AG09309 (cell line): ENCODE measurements at regions not wholly inside any gene's neighbourhood (a gene's known extent, or its start where the extent isn't known, plus 50 kb on each side); places are given as distances from the start of the nearest gene placed in this dataset.

Experiments
- DNase-seq: peaks from one replicate; pipeline ENCODE4 v3.0.0-alpha.2; 2010; ENCODE audit warnings: low read depth
- H3K4me3 ChIP-seq: 2 replicates; pipeline ENCODE4 v1.5.1; 2011; ENCODE audit warnings: mild to moderate bottlenecking, low read depth, low read length, moderate library complexity; ENCODE audit not compliant: control insufficient read depth
- TF ChIP-seq, protein P1 (sequence below): IDR thresholded peaks from 2 replicates; pipeline ENCODE4 v1.5.1; 2011; ENCODE audit warnings: mild to moderate bottlenecking, low read depth, low read length, inconsistent platforms; ENCODE audit not compliant: insufficient read depth, control insufficient read depth; ENCODE audit errors: missing control alignments

DNA sequence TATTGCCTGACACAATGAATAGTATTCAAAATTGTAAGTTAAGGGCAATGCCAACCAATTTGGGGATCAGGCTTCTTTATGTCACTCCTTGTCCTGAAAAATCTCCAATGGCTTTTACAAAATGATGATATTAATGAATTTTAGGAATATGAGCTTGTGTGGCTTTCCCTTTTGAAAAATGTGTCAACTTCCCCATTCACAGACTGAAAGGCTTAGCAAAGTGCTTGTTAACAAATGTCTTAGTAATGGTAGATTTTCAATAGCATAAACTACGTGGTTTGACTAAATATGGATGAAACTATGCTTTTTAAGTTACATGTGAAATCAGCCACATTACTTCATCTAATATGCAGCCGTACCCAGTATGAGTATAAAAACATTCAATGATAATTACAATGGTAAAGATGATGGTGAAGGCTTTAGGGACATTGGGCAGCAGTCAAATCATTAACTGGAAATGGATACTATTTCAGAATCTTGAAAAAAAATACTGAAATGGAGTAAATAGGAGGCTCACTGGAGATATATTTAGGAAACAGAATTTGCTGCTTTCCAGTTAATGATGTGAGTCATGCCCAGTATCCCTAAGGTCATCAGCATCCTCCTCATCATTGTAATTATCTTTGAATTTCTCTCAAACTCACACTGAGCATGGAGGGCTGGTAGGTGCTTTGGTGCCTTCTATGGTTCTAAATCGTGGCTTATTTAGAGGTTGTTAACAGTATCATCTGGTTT lies 113.3 kb upstream of the ZNF608 start:
- DNase-seq: no peak
- TF ChIP-seq, protein P1, sequence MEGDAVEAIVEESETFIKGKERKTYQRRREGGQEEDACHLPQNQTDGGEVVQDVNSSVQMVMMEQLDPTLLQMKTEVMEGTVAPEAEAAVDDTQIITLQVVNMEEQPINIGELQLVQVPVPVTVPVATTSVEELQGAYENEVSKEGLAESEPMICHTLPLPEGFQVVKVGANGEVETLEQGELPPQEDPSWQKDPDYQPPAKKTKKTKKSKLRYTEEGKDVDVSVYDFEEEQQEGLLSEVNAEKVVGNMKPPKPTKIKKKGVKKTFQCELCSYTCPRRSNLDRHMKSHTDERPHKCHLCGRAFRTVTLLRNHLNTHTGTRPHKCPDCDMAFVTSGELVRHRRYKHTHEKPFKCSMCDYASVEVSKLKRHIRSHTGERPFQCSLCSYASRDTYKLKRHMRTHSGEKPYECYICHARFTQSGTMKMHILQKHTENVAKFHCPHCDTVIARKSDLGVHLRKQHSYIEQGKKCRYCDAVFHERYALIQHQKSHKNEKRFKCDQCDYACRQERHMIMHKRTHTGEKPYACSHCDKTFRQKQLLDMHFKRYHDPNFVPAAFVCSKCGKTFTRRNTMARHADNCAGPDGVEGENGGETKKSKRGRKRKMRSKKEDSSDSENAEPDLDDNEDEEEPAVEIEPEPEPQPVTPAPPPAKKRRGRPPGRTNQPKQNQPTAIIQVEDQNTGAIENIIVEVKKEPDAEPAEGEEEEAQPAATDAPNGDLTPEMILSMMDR: no peak
- no peak overlapping the region for H3K4me3 ChIP-seq

DNA sequence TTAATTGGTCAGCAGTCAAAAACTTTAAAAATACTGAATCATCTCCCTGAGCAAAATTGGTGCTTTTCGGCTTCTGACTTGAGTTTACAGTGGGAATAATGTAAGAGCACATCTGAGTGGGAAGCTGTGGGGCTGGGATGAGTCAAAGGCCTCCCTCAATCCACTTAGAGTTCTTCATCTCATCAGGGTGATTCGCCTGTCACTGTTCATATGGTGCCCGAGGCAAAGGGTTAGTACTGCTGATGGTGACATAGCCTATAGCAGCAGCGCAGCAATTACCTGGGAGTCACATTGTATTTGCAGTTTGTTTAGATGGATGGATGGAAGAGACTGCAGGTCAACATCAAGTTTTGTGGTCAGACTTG lies 113.8 kb upstream of the ZNF608 start:
- TF ChIP-seq, protein P1: no peak
- H3K4me3 ChIP-seq: no peak overlapping the region
- no peak for DNase-seq

DNA sequence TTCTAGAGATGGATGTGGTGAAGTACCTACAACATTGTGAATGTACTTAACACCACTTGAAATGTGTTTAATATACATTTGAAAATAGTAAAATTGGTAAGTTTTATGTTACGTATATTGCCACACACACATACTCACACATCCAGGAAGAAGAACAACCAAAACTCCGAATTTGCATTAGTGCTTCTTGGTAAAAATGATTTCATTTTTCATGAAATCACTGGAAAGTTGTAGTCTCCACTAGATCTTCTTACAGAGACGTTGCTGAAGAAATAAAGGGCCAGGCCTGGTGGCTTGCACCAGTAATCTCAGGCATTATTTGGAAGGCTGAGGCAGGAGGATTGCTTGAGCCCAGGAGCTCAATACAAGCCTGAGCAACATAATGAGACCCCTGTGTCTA lies 118.6 kb upstream of the ZNF608 start:
- DNase-seq: no peak
- TF ChIP-seq, protein P1: no peak

DNA sequence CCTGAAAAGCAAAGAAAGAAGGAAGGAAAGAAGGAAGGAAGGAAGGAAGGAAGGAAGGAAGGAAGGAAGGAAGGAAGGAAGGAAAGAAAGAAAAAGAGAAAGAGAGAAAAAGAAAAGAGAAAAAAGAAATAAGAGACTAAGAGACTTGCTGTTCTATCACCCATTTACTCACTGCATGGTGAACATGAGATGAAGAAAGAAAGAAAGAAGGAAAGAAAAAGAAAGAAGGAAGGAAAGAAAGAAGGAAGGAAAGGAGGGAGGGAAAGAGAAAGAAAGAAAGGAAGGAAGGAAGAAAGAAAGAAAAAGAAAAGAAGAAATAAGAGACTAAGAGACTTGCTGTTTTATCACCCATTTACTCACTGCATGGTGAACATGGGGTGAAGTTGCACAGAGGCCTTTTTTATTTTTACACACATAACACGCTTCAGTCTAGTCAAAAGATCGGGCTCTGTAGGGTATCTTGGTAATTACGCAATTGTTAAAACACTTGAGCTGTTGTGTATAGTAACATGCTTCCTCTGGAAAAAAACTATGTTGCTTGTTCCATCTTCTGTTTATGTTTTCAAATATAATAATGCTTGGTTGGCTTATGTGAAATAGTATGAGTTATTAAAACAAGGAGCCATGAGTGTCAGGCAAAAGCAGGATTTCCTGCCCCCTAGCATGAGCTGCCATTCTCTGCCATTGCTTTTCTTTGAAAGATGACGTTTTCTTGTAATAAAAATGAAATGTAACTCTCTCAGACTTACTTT lies 119.3 kb upstream of the ZNF608 start:
- TF ChIP-seq, protein P1: no peak
- DNase-seq: no peak
- no peak overlapping the region for H3K4me3 ChIP-seq

More for the DNA sequence above, 118.6 kb upstream of the ZNF608 start:
- no peak overlapping the region for H3K4me3 ChIP-seq

DNA sequence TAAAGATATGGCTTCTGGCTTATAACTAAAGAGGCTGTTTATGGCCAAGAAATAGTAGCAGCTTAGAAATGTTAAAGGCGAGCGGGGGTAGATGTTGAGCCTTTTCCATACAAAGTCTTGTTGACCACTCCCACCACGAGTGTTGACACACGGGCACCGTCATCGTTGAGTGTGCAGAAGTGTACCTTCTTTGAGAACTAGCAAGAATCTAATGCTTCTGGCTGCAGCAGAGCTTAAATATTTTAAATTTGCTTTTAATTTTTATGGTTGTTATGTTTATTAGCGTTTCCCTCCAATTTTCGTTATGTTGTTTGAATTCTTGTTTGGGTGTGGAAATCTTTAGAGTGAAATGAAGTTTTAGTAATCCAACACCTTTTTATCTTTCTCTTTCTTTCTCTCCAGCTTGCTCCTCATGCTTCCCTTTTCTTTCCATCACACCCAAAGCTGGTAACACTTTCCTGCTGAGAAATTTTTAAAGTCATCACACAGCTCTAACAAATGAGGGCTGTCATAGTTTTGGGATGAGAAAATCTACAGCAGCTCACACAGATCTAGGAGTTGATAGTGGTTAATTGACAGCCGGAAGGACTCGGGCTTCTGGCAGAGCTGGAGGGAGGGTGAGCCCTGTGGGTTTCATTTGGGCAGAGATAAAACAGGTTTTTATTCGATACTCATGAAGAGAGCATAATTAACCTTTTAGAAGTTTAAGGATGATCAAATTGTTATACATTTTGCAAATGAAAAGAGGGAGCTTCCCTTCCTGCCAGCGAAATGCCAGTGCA lies 120.1 kb upstream of the ZNF608 start:
- DNase-seq: no peak
- no peak overlapping the region for H3K4me3 ChIP-seq
- TF ChIP-seq, protein P1: no peak

DNA sequence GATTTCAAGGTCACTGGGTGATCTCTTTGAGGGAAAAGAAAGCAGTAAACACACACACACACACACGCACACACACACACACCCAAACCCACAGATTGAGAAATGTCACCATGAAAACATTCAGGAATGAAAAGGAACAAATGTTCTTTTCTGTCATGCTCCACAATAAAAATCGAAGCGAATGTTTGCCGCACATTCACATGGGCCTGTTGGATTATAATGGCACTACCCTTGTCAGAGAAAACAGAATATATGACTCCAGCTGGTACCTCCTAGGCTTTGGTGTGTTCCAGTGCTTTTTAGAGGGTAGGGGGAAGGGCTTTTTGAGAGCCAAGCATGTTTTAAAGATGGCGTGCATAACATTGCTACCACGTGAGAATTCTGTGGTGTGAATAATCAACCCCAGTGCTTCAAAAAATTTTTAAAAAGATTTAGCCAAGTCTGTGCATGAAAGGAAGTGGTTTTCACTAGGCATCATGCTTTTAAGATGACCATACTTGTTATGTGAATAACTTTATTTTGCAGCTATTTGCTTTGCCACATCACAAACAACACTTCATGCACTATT lies 120.8 kb upstream of the ZNF608 start:
- H3K4me3 ChIP-seq: no peak overlapping the region
- TF ChIP-seq, protein P1: no peak
- DNase-seq: peak; percentile 85
